Ishikawa (cell line): ENCODE measurements at regions not wholly inside any gene's neighbourhood (a gene's known extent, or its start where the extent isn't known, plus 50 kb on each side); places are given as distances from the start of the nearest gene placed in this dataset.

Experiments
- EP300 ChIP-seq: IDR thresholded peaks from 2 replicates; pipeline ENCODE4 v1.6.1; 2012; ENCODE audit warnings: borderline replicate concordance
- NFIC ChIP-seq: IDR thresholded peaks from 2 replicates; pipeline ENCODE4 v1.6.1; 2012
- TF ChIP-seq, protein P1 (sequence below): IDR thresholded peaks from 2 replicates; pipeline ENCODE4 v1.6.1; 2012

DNA sequence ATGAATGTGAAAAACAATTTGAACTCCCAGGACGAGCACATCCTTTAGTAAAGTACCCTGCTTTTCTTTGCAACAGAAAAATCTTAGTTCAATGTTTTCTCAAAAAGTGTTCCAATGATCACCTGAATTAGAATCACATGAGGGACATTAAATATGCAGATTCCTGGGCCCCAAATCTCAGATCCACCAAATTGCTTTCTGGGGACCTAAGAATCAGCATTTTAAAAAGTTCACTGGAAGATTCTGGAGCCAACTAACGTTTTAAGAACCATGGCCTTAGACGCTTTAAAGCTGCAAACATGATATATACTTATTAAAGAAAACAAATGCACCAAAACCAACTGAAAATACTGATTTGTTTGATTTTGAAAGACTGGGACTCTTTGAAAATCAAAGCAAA, 143.4 kb upstream of the TMEM168 start:
- TF ChIP-seq EP300 = no peak
- TF ChIP-seq, protein P1, sequence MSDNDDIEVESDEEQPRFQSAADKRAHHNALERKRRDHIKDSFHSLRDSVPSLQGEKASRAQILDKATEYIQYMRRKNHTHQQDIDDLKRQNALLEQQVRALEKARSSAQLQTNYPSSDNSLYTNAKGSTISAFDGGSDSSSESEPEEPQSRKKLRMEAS = no peak
- no peak for TF ChIP-seq NFIC
